ENCODE measurements at regions not wholly inside any gene's neighbourhood (a gene's known extent, or its start where the extent isn't known, plus 50 kb on each side); places are given as distances from the start of the nearest gene placed in this dataset.
"Not testable (repeated sequence)": the region's sequence is repeated elsewhere in the genome, so short reads cannot be mapped to it uniquely, and the experiment has no call there.

DNA sequence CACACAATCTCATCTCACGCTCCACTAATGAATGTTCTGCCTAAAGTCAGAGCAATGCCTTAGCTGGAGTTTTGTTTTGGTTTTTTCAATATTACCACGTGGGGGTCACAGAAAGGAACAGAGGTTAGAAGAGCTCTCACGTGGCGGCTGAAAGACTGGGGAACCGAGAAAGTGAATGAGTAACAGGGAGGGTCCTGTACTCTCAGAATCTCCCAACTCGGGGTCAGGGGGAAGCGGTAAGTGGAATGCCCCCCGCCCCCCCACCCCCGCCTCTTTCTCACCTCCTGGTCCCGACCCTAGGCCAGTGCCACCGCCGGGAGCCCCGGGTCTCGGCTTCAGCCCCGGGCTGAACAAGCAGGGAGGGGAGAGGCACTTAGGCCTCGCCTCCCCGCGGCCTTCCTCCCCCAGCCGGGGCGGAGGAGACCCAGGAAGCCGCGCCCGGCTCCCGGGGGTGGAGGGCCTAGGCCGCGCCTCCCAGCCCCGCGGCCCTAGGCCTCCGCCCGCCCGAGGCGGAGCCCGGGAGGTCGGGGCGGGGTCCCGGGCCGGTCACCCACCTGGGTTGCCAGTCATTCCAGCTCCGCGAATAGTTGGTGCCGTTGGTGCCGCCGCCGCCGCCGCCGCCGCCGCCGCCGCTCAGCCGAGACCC lies 98.0 kb upstream of the METTL9 start:
- WGBS (ENCODE audit: insufficient coverage, insufficient replicate concordance, low lambda C conversion rate, missing lambda C conversion rate), result under 1% methylated on average over 28 of the region's 51 CpGs
- H3K4me1 ChIP-seq (ENCODE audit: control insufficient read depth, insufficient read depth, low read length); BruUV-seq (replicated peaks); POLR2A ChIA-PET; SMC1A ChIA-PET (ENCODE audit: uncharacterized antibody, unreplicated experiment); RAD21 ChIA-PET (ENCODE audit: unreplicated experiment); H3K36me3 ChIP-seq (ENCODE audit: control insufficient read depth in 2 of 2, insufficient read depth in 2 of 2, low read length in 1 of 2); H3K27me3 ChIP-seq (replicated peaks in 1 of 2; ENCODE audit: control insufficient read depth in 2 of 2, insufficient read depth in 2 of 2, low read length in 1 of 2); H4K20me1 ChIP-seq (ENCODE audit: control insufficient read depth, insufficient read depth); H3K9me3 ChIP-seq (replicated peaks; ENCODE audit: control insufficient read depth, insufficient read depth, low read length); H2AFZ ChIP-seq (ENCODE audit: control insufficient read depth, low read depth, low read length); FAIRE-seq; in situ Hi-C loops (cut with MboI); CTCF ChIA-PET; DNase-seq (ENCODE audit: low read depth, low spot score); intact Hi-C loops (cut with micrococcal nuclease; ENCODE audit: unreplicated experiment): not testable (repeated sequence)
- peak; percentile 63 for TF ChIP-seq NR2F1 (conservative IDR thresholded peaks at IDR 0.05)
- TF ChIP-seq BHLHE40 (IDR thresholded peaks at IDR 0.05; ENCODE audit: borderline replicate concordance in 1 of 2, low read depth in 2 of 2, low read length in 1 of 2), result peak in 1 of 2 experiments; percentile 65; a peak in 2 of 4 replicates
- TF ChIP-seq BACH1 (IDR thresholded peaks at IDR 0.05; ENCODE audit: borderline replicate concordance), result peak; percentile 8; the same call in 1 of the 2 replicates
- TF ChIP-seq EGR1 (IDR thresholded peaks at IDR 0.05; ENCODE audit: borderline replicate concordance in 1 of 2, low read depth in 2 of 2, low read length in 2 of 2), result peak in 1 of 2 experiments; percentile 58; a peak in 1 of 3 replicates
- TF ChIP-seq ZNF24 (IDR thresholded peaks at IDR 0.05), result 0 out of 2 replicates have a peak, but pooled peaks have one; percentile 26
- peaks cover 42% of the 10 kb centered on the region for H3K79me2 ChIP-seq (ENCODE audit: control insufficient read depth, insufficient read depth, low read length)
- peak overlapping the region; percentile 79 for H3K4me3 ChIP-seq
- H3K4me2 ChIP-seq (ENCODE audit: control insufficient read depth, insufficient read depth), result peak overlapping the region; percentile 68; the same call in 1 of the 2 replicates
- H3K27ac ChIP-seq (ENCODE audit: control insufficient read depth, insufficient read depth), result peak overlapping the region; percentile 88
- H3K9ac ChIP-seq (ENCODE audit: control insufficient read depth, insufficient read depth, low read length), result peak overlapping the region; percentile 80; the same call in 1 of the 2 replicates
- ATAC-seq, result peak; percentile 84

Measured in GM12878 (cell line).